Esophagus (tissue), 2 donors: ENCODE measurements at regions not wholly inside any gene's neighbourhood (a gene's known extent, or its start where the extent isn't known, plus 50 kb on each side); places are given as distances from the start of the nearest gene placed in this dataset.
"Not testable (repeated sequence)": the region's sequence is repeated elsewhere in the genome, so short reads cannot be mapped to it uniquely, and the experiment has no call there.

Experiments used
- H3K27ac ChIP-seq, 2 donors: one replicate each; pipeline ENCODE4 v1.5.1; 2013; ENCODE audit warnings: low read depth in 2 of 2, mild to moderate bottlenecking in 2 of 2, inconsistent platforms in 1 of 2, low read length in 1 of 2, moderate library complexity in 1 of 2
- H3K27me3 ChIP-seq, 2 donors: one replicate each; pipeline ENCODE4 v1.6.1; 2013; ENCODE audit warnings: low read length in 2 of 2, control low read depth in 1 of 2, mild to moderate bottlenecking in 1 of 2; ENCODE audit not compliant: insufficient read depth in 2 of 2, control insufficient read depth in 1 of 2
- H3K36me3 ChIP-seq, 2 donors: one replicate each; pipeline ENCODE4 v1.6.1; 2013; ENCODE audit warnings: low read length in 1 of 2; ENCODE audit not compliant: control insufficient read depth in 2 of 2, insufficient read depth in 2 of 2
- H3K4me1 ChIP-seq, 2 donors: one replicate each; pipeline ENCODE4 v1.6.1; 2013; ENCODE audit warnings: low read length in 1 of 2; ENCODE audit not compliant: control insufficient read depth in 2 of 2, insufficient read depth in 2 of 2
- H3K4me3 ChIP-seq, 2 donors: one replicate each; pipeline ENCODE4 v1.5.1; 2013; ENCODE audit warnings: low read length in 2 of 2, mild to moderate bottlenecking in 2 of 2, low read depth in 1 of 2, moderate library complexity in 1 of 2
- H3K9me3 ChIP-seq, 2 donors: one replicate each; pipeline ENCODE4 v1.6.1; 2013; ENCODE audit warnings: mild to moderate bottlenecking in 2 of 2, low read depth in 1 of 2, low read length in 1 of 2, moderate library complexity in 1 of 2; ENCODE audit not compliant: control insufficient read depth in 2 of 2, insufficient read depth in 1 of 2
- WGBS, 2 donors: extraction: QIAGEN DNeasy Blood & Tissue Kit; methylation state at CpG; one replicate each; pipeline ENCODE4 v1.1.7; 2013; 5-methylcytosine and 5-hydroxymethylcytosine counted together
- donor health status: healthy with polysubstance abuse.
- donor health status: Bipolar disorder and iron deficiency.

DNA sequence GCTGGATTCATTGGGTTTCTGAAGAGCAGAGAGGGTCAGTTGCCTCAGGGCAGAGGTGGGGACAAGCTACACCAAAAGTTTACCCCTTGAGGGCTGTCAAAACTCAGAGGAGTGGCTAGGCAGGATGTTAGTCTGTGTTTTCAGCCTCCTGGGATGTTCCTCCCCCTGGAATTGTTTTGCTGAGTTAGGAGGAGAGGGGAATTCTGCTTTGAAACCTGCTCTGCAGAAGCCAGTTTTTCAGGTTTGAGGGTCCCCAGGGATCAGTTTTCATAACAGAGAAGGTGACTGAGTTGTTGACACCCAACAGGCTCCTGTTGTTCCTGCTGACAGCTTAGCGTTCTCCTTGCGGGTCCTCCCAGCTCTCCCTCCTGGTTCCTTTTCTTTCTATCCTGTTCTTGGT is 121.9 kb upstream of the TMTC4 start:
- peaks cover 0 to 5% of the 10 kb centered on the region in 2 donors for H3K4me1 ChIP-seq
- H3K4me3 ChIP-seq, result no peak overlapping the region
- whole genome bisulfite sequencing, 2 donors, result 84 to 87% methylated on average over 2 of the region's 2 CpGs
- H3K27ac ChIP-seq, result no peak overlapping the region
- no peaks in the 10 kb centered on the region for H3K27me3 ChIP-seq
- H3K36me3 ChIP-seq, result no peaks in the 10 kb centered on the region
- H3K9me3 ChIP-seq, result peaks cover 0 to 3% of the 10 kb centered on the region in 2 donors

DNA sequence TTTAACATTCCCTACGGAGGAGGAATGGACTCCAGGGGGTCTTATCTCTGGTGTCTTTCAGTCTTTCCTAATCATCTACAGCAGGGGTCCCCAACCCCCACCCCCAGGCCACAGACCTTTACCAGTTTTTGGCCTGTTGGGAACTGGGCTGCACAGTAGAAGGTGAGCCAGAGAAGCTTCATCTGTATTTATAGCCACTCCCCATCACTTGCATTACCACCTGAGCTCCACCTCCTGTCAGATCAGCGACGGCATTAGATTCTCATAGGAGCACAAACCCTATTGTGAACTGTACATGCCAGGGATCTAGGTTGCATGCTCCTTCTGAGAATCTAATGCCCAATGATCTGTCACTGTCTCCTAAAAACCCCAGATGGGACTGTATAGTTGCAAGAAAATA is 120.0 kb upstream of the TMTC4 start:
- Histone ChIP-seq H3K9me3 (peaks cover 0 to 3% of the 10 kb centered on the region in 2 donors), H3K27me3 (no peaks in the 10 kb centered on the region), H3K36me3 (no peaks in the 10 kb centered on the region), H3K4me1 (peaks cover 0 to 2% of the 10 kb centered on the region in 2 donors), H3K4me3 (no peak overlapping the region), H3K27ac (no peak overlapping the region)
- 85 to 90% methylated on average over 3 of the region's 3 CpGs for WGBS, 2 donors

DNA sequence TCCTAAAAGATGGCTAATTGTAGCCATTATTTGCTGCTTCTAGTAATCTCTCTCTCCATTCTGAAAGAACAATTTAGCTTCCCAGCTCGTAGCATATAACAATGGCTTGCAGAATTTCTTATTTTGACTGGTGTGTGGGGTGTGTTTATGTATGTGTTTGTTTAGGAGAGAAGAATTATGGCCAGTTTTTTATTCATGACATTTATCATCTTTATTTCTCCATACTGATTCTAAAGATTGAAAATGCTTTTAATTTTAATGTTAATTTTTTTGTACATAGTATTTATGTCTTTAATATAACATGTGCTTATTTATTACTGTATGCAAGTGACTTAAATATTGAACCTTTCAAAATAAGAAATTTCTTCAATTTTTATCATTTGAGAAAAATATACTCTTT is 115.8 kb upstream of the TMTC4 start:
- H3K9me3 ChIP-seq, result peaks cover 0 to 3% of the 10 kb centered on the region in 2 donors
- WGBS, 2 donors, result 39 to 42% methylated on average over 1 of the region's 1 CpG
- no peaks in the 10 kb centered on the region for H3K36me3 ChIP-seq
- H3K27me3 ChIP-seq, result no peaks in the 10 kb centered on the region
- H3K27ac ChIP-seq, result no peak overlapping the region
- H3K4me3 ChIP-seq, result no peak overlapping the region
- no peaks in the 10 kb centered on the region for H3K4me1 ChIP-seq

DNA sequence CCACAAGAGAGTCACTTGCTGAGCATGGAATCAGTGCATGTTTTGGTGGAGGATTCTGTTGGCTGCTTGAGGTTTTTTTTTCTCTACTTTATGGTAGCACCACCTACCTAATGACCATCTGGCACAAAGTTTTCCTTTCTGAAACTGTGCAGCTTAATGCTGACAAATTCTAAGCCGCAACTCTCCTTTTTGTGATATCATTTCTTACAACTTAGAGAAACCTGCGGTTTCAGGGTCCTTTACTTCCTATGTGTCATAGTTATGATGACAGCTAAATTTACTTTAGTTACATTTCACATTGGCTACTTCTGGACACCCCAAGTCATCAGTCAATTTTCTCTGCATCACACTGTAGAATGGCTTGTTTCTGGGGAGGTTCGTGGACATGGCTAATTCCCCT is 115.4 kb upstream of the TMTC4 start:
- peaks cover 0 to 3% of the 10 kb centered on the region in 2 donors for H3K9me3 ChIP-seq
- H3K27ac ChIP-seq, result no peak overlapping the region
- H3K4me3 ChIP-seq, result no peak overlapping the region
- 56 to 71% methylated on average over 3 of the region's 3 CpGs for WGBS, 2 donors
- H3K4me1 ChIP-seq, result no peaks in the 10 kb centered on the region
- H3K36me3 ChIP-seq, result no peaks in the 10 kb centered on the region
- H3K27me3 ChIP-seq, result no peaks in the 10 kb centered on the region

DNA sequence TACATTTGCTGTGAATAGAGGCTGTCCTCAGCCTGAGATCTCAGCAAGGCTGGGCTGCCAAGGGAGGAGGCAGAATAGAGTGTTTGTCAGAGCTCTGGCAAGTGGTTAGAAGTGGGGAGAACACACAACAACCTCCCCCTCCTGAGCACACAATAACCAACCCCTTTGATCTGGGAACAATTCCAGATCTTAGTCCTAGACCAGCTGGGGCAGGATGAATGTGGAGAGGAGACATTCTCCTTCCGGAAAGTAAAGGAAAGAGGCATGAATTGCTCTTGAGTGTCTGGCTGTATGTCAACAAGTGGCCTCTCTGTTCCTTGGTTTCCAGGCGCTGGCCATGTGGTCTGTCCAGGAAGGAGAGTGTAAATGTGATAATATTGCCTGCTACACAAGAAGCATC is 114.9 kb upstream of the TMTC4 start:
- H3K4me1 ChIP-seq, result no peaks in the 10 kb centered on the region
- H3K27ac ChIP-seq, result peak overlapping the region in 1 of 2 donors; percentile 22
- peaks cover 0 to 3% of the 10 kb centered on the region in 2 donors for H3K9me3 ChIP-seq
- 13 to 17% methylated on average over 2 of the region's 2 CpGs for WGBS, 2 donors
- no peaks in the 10 kb centered on the region for H3K36me3 ChIP-seq
- no peak overlapping the region for H3K4me3 ChIP-seq
- H3K27me3 ChIP-seq, result no peaks in the 10 kb centered on the region

DNA sequence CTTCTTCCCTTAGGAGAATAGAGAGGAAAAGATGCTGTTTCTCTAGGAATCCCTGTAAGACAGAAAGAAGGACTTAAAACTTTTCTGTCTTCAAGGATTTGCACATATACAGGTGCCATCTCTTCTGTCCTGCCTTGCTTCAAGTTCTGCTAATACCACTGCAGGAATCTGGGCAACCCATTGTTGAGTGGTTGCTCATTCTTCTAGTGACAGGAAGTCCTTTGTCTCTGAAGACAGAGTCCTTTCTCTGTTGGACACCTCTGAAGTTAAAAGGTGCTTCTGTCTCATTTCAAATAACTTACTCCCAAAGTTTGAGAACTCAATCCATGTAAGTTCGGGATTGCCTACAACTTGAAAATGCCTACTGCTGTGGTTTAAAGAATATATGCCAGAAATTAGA is 114.4 kb upstream of the TMTC4 start:
- Histone ChIP-seq H3K4me3 (no peak overlapping the region), H3K9me3 (peaks cover 0 to 3% of the 10 kb centered on the region in 2 donors), H3K4me1 (no peaks in the 10 kb centered on the region), H3K27me3 (no peaks in the 10 kb centered on the region), H3K36me3 (no peaks in the 10 kb centered on the region), H3K27ac (no peak overlapping the region)
- WGBS, 2 donors, result 49 to 60% methylated on average over 1 of the region's 1 CpG

DNA sequence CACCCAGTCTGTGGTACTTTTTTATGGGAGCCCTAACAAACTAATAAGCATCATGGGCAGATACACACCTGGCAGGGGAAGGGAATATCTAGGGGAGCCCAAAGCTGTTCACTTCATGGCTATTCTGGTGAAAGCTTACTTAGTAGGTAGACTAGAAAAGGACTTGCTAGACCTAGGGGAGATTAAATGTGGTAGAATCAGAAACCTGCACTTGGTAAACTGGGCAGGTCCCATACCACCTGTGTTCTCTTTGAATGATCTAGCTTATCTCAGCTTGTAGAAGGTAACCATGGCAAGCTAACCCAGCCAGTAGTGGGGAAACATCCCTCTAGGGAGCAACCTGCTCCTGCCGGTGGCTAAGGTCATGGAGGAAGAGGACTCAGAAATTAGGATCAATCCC is 113.9 kb upstream of the TMTC4 start:
- H3K4me3 ChIP-seq, result no peak overlapping the region
- H3K36me3 ChIP-seq, result no peaks in the 10 kb centered on the region
- H3K4me1 ChIP-seq, result no peaks in the 10 kb centered on the region
- peaks cover 0 to 3% of the 10 kb centered on the region in 2 donors for H3K9me3 ChIP-seq
- no peak overlapping the region for H3K27ac ChIP-seq
- no peaks in the 10 kb centered on the region for H3K27me3 ChIP-seq
- 78 to 86% methylated on average over 1 of the region's 1 CpG for WGBS, 2 donors

DNA sequence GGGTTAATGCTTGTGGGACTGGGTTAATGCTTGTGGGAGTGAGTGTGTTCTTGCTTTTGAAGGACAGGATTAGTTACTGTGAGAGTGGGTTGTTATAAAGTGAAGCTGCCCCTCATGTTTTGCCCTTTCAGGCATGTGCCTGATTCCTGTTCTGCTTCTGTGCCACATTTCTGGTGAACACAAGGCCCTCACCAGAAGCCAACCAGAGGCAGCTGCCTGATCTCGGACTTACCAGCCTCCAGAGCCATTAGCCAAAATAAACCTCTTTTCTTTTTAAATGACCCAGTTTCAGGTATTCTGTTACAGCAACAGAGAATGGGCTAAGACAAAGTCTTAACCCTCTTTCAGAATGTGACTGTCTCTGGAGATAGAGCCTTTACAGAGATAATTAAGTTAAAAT is 113.3 kb upstream of the TMTC4 start:
- H3K27ac ChIP-seq, result no peak overlapping the region
- no peaks in the 10 kb centered on the region for H3K27me3 ChIP-seq
- no peak overlapping the region for H3K4me3 ChIP-seq
- peaks cover 0 to 3% of the 10 kb centered on the region in 2 donors for H3K9me3 ChIP-seq
- WGBS, 2 donors, result 91 to 94% methylated on average over 1 of the region's 1 CpG
- H3K36me3 ChIP-seq, result no peaks in the 10 kb centered on the region
- no peaks in the 10 kb centered on the region for H3K4me1 ChIP-seq

DNA sequence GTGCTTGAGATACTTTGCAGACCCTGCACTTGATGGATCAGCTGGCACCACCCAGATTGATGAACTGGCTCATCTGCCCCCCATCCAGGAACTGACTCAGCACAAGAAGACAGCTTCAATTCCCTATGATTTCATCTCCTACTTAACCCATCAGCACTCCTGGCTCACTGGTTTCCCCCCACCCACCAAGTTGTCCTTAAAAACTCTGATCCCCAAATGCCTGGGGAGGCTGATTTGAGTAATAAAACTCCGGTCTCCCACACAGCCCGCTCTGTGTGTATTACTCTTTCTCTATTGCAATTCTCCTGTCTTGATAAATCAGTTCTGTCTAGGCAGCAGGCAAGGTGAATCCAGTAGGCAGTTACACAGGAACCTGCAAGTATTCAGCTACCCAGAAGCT is 102.1 kb upstream of the TMTC4 start:
- H3K4me1 ChIP-seq, H3K9me3 ChIP-seq, H3K27ac ChIP-seq, H3K36me3 ChIP-seq, H3K27me3 ChIP-seq, H3K4me3 ChIP-seq: not testable (repeated sequence)
- 93 to 98% methylated on average over 2 of the region's 2 CpGs for WGBS, 2 donors

DNA sequence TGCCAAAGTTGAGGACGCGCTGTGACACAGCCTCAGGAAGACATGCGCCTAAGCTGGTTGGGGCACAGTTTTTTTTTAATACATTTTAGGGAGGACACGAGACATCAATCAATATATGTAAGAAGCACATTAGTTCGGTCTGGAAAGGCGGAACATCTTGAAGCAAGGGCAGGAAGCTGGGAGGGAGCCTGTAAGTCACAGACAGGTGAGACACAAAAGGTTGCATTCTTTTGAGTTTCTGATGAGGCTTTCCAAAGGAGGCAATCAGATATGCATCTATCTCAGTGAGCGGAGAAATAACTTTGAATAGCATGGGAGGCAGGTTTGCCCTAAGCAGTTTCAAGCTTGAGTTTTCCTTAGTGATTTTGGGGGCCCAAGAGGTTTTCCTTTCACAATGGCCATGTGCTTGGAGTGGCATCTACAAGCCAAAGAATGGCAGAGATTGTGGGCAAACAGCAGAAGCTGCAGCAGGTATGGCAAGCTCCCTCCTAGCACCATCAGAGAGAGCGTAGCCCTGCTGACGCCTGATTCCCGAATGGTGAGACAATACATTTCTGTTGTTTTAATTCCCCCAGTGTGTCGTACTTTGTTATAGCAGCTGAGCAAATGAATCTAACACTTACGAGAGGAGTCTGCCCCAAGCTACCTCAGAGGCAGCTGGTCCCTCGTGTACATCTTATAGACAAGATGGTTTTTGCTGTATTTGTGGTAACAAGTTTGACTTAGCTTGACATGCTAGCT is 99.5 kb upstream of the TMTC4 start:
- WGBS, 2 donors, result 69 to 78% methylated on average over 13 of the region's 13 CpGs
- no peaks in the 10 kb centered on the region for H3K4me1 ChIP-seq
- H3K4me3 ChIP-seq, result no peak overlapping the region
- no peaks in the 10 kb centered on the region for H3K9me3 ChIP-seq
- H3K27ac ChIP-seq, result peak overlapping the region; percentile 81 to 87
- no peaks in the 10 kb centered on the region for H3K27me3 ChIP-seq
- H3K36me3 ChIP-seq, result no peaks in the 10 kb centered on the region
